ENCODE measurements at regions not wholly inside any gene's neighbourhood (a gene's known extent, or its start where the extent isn't known, plus 50 kb on each side); places are given as distances from the start of the nearest gene placed in this dataset.

GRCh38 chr2:192424243-192424642, 229.5 kb upstream of the TMEFF2 start:
- Histone ChIP-seq H3K4me3 (no peak overlapping the region), H3K36me3 (no peaks in the 10 kb centered on the region), H3K27me3 (replicated peaks in 1 of 7) (no peaks in the 10 kb centered on the region), H3K9me3 (peaks cover 0 to 3% (median 0%) of the 10 kb centered on the region in 8 donors), H3K27ac (no peak overlapping the region), H3K4me1 (no peaks in the 10 kb centered on the region)
- intact Hi-C loops (cut with DNase I; ENCODE audit: low total_unique reads) = no loop called here
- no peak for TF ChIP-seq POLR2AphosphoS5 (IDR thresholded peaks at IDR 0.05)
- no peak for TF ChIP-seq CTCF (IDR thresholded peaks at IDR 0.05 in 8 of 11, conservative IDR thresholded peaks at IDR 0.05 in 3 of 11)
- no peak for TF ChIP-seq POLR2A (IDR thresholded peaks at IDR 0.05)
- 81 to 88% (median 83%) methylated on average over 4 of the region's 4 CpGs for WGBS, 5 donors
- no peak for DNase-seq

- whole genome bisulfite sequencing, 5 donors = 62 to 77% (median 69%) methylated on average over 2 of the region's 2 CpGs
- intact Hi-C loops (cut with DNase I; ENCODE audit: low total_unique reads) = no loop called here
- Histone ChIP-seq H3K9me3 (peaks cover 0 to 2% (median 1%) of the 10 kb centered on the region in 8 donors), H3K27ac (no peak overlapping the region), H3K4me3 (no peak overlapping the region), H3K27me3 (replicated peaks in 1 of 7) (no peaks in the 10 kb centered on the region), H3K4me1 (no peaks in the 10 kb centered on the region), H3K36me3 (no peaks in the 10 kb centered on the region)
- TF ChIP-seq CTCF (IDR thresholded peaks at IDR 0.05 in 8 of 11, conservative IDR thresholded peaks at IDR 0.05 in 3 of 11) (no peak), POLR2A (IDR thresholded peaks at IDR 0.05) (no peak), POLR2AphosphoS5 (IDR thresholded peaks at IDR 0.05) (no peak)
- no peak for DNase-seq
These were observed 225.1 kb upstream of the TMEFF2 start for GRCh38 chr2:192419786-192420185.

GRCh38 chr2:192416060-192416459, 221.3 kb upstream of the TMEFF2 start:
- peaks cover 0 to 16% (median 11%) of the 10 kb centered on the region in 8 donors for H3K9me3 ChIP-seq
- H3K27me3 ChIP-seq (replicated peaks in 1 of 7) = no peaks in the 10 kb centered on the region
- H3K36me3 ChIP-seq = no peaks in the 10 kb centered on the region
- intact Hi-C loops (cut with DNase I; ENCODE audit: low total_unique reads) = no loop called here
- H3K27ac ChIP-seq = no peak overlapping the region
- no peaks in the 10 kb centered on the region for H3K4me1 ChIP-seq
- no peak overlapping the region for H3K4me3 ChIP-seq
- no peak for DNase-seq
- TF ChIP-seq POLR2AphosphoS5 (IDR thresholded peaks at IDR 0.05) (no peak), CTCF (IDR thresholded peaks at IDR 0.05 in 8 of 11, conservative IDR thresholded peaks at IDR 0.05 in 3 of 11) (no peak), POLR2A (IDR thresholded peaks at IDR 0.05) (no peak)
- WGBS, 5 donors = 39 to 58% (median 50%) methylated on average over 4 of the region's 4 CpGs

- Histone ChIP-seq H3K27me3 (replicated peaks in 1 of 7) (no peaks in the 10 kb centered on the region), H3K4me3 (no peak overlapping the region), H3K36me3 (no peaks in the 10 kb centered on the region), H3K4me1 (no peaks in the 10 kb centered on the region), H3K27ac (no peak overlapping the region), H3K9me3 (peaks cover 0 to 16% (median 11%) of the 10 kb centered on the region in 8 donors)
- intact Hi-C loops (cut with DNase I; ENCODE audit: low total_unique reads) = no loop called here
- TF ChIP-seq POLR2A (IDR thresholded peaks at IDR 0.05) (no peak), CTCF (IDR thresholded peaks at IDR 0.05 in 8 of 11, conservative IDR thresholded peaks at IDR 0.05 in 3 of 11) (no peak), POLR2AphosphoS5 (IDR thresholded peaks at IDR 0.05) (no peak)
- 85 to 92% (median 89%) methylated on average over 16 to 18 of the region's 18 CpGs for WGBS, 5 donors
- DNase-seq = peak; percentile 63
These were observed 220.1 kb upstream of the TMEFF2 start for GRCh38 chr2:192414794-192415193.

All from spleen (tissue), 11 donors.